Renal pelvis (tissue), 1 donor: ENCODE measurements at regions not wholly inside any gene's neighbourhood (a gene's known extent, or its start where the extent isn't known, plus 50 kb on each side); places are given as distances from the start of the nearest gene placed in this dataset.

Experiments
- DNase-seq: peaks from one replicate; pipeline ENCODE4 v3.0.0-alpha.2; 2013

GRCh38 chr2:7458066-7458465, 540.9 kb downstream of the RNF144A start:
- no peak for DNase-seq

- no peak for DNase-seq
These were observed 550.7 kb downstream of the RNF144A start for GRCh38 chr2:7467782-7468447.

- DNase-seq, result no peak
These were observed 551.2 kb downstream of the RNF144A start for GRCh38 chr2:7468448-7468828.

- no peak for DNase-seq
These were observed 551.7 kb downstream of the RNF144A start for GRCh38 chr2:7468955-7469354.

- no peak for DNase-seq
These were observed 554.0 kb downstream of the RNF144A start for GRCh38 chr2:7471185-7471584.

- no peak for DNase-seq
These were observed 555.3 kb downstream of the RNF144A start for GRCh38 chr2:7472465-7472864.

GRCh38 chr2:7473135-7473771, 556.0 kb downstream of the RNF144A start:
- DNase-seq, result no peak

- DNase-seq, result no peak
These were observed 559.2 kb downstream of the RNF144A start for GRCh38 chr2:7476371-7476770.

GRCh38 chr2:7479603-7480002, 562.4 kb downstream of the RNF144A start:
- no peak for DNase-seq

GRCh38 chr2:7480431-7480830, 563.2 kb downstream of the RNF144A start:
- no peak for DNase-seq

- DNase-seq, result no peak
These were observed 573.5 kb downstream of the RNF144A start for GRCh38 chr2:7490672-7491071.

GRCh38 chr2:7492719-7493118, 575.5 kb downstream of the RNF144A start:
- no peak for DNase-seq

GRCh38 chr2:7497178-7497577, 580.0 kb downstream of the RNF144A start:
- no peak for DNase-seq

- DNase-seq, result no peak
These were observed 581.8 kb downstream of the RNF144A start for GRCh38 chr2:7499018-7499417.

- no peak for DNase-seq
These were observed 585.1 kb downstream of the RNF144A start for GRCh38 chr2:7502336-7502735.

- DNase-seq, result no peak
These were observed 591.2 kb downstream of the RNF144A start for GRCh38 chr2:7508296-7508943.

GRCh38 chr2:7510353-7510752, 593.1 kb downstream of the RNF144A start:
- DNase-seq, result no peak

- DNase-seq, result no peak
These were observed 596.6 kb downstream of the RNF144A start for GRCh38 chr2:7513834-7514233.

- no peak for DNase-seq
These were observed 598.1 kb downstream of the RNF144A start for GRCh38 chr2:7515327-7515726.

GRCh38 chr2:7516484-7517063, 599.4 kb downstream of the RNF144A start:
- DNase-seq, result no peak

- no peak for DNase-seq
These were observed 599.9 kb downstream of the RNF144A start for GRCh38 chr2:7517088-7517487.

- DNase-seq, result no peak
These were observed 600.6 kb downstream of the RNF144A start for GRCh38 chr2:7517851-7518250.

- DNase-seq, result no peak
These were observed 606.4 kb downstream of the RNF144A start for GRCh38 chr2:7523481-7524120.
